ENCODE measurements at regions not wholly inside any gene's neighbourhood (a gene's known extent, or its start where the extent isn't known, plus 50 kb on each side); places are given as distances from the start of the nearest gene placed in this dataset.

- intact Hi-C loops (cut with micrococcal nuclease; ENCODE audit: unreplicated experiment): no loop called here
- BruUV-seq (replicated peaks): no TSS peak
These were observed 315.7 kb upstream of the GADL1 start for GRCh38 chr3:31210068-31210645.

More at GRCh38 chr3:31210068-31210645, 315.7 kb upstream of the GADL1 start:
- FAIRE-seq (no peak), DNase-seq (ENCODE audit: low spot score) (no peak), ATAC-seq (peak; percentile 70)
- in situ Hi-C loops (cut with HindIII; ENCODE audit: extremely low pct_ligation_motif_present, low pct_unique_long_range_greater_than_20kb): no loop called here
- ChIA-PET POLR2A (no interaction called here), CTCF (ENCODE audit: low intra/inter-chr PET ratio, low total read pairs) (no interaction called here)
- no peak overlapping the region for H2AFZ ChIP-seq (ENCODE audit: low read length)
- 81% methylated on average over 5 of the region's 5 CpGs for WGBS (ENCODE audit: low lambda C conversion rate)
- H4K20me1 ChIP-seq (ENCODE audit: insufficient read depth, low read length): no peaks in the 10 kb centered on the region
- H3K9ac ChIP-seq (ENCODE audit: insufficient read depth, low read depth, low read length): no peak overlapping the region
- H3K27me3 ChIP-seq (ENCODE audit: control insufficient read depth in 1 of 2, insufficient read depth in 2 of 2, low read length in 2 of 2): no peaks in the 10 kb centered on the region
- TF ChIP-seq STAG1 (CRISPR knock-in tag; IDR thresholded peaks at IDR 0.05): peak; percentile 72
- TF ChIP-seq, protein P1, sequence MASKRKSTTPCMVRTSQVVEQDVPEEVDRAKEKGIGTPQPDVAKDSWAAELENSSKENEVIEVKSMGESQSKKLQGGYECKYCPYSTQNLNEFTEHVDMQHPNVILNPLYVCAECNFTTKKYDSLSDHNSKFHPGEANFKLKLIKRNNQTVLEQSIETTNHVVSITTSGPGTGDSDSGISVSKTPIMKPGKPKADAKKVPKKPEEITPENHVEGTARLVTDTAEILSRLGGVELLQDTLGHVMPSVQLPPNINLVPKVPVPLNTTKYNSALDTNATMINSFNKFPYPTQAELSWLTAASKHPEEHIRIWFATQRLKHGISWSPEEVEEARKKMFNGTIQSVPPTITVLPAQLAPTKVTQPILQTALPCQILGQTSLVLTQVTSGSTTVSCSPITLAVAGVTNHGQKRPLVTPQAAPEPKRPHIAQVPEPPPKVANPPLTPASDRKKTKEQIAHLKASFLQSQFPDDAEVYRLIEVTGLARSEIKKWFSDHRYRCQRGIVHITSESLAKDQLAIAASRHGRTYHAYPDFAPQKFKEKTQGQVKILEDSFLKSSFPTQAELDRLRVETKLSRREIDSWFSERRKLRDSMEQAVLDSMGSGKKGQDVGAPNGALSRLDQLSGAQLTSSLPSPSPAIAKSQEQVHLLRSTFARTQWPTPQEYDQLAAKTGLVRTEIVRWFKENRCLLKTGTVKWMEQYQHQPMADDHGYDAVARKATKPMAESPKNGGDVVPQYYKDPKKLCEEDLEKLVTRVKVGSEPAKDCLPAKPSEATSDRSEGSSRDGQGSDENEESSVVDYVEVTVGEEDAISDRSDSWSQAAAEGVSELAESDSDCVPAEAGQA (IDR thresholded peaks at IDR 0.05; ENCODE audit: low read depth): no peak
- TF ChIP-seq, protein P1 (CRISPR knock-in tag; IDR thresholded peaks at IDR 0.05; ENCODE audit: borderline replicate concordance): no peak
- TF ChIP-seq POLR2AphosphoS2 (IDR thresholded peaks at IDR 0.05; ENCODE audit: low read depth, low read length): no peak
- peak; percentile 75 for TF ChIP-seq SMC3 (IDR thresholded peaks at IDR 0.05; ENCODE audit: low read length)
- TF ChIP-seq, protein P2, sequence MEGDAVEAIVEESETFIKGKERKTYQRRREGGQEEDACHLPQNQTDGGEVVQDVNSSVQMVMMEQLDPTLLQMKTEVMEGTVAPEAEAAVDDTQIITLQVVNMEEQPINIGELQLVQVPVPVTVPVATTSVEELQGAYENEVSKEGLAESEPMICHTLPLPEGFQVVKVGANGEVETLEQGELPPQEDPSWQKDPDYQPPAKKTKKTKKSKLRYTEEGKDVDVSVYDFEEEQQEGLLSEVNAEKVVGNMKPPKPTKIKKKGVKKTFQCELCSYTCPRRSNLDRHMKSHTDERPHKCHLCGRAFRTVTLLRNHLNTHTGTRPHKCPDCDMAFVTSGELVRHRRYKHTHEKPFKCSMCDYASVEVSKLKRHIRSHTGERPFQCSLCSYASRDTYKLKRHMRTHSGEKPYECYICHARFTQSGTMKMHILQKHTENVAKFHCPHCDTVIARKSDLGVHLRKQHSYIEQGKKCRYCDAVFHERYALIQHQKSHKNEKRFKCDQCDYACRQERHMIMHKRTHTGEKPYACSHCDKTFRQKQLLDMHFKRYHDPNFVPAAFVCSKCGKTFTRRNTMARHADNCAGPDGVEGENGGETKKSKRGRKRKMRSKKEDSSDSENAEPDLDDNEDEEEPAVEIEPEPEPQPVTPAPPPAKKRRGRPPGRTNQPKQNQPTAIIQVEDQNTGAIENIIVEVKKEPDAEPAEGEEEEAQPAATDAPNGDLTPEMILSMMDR (CRISPR knock-in tag; IDR thresholded peaks at IDR 0.05): peak; percentile 54
- TF ChIP-seq RFX5 (IDR thresholded peaks at IDR 0.05; ENCODE audit: low read depth, low read length): no peak
- TF ChIP-seq ARID2 (CRISPR knock-in tag; IDR thresholded peaks at IDR 0.05; ENCODE audit: borderline replicate concordance): no peak
- TF ChIP-seq ONECUT2 (CRISPR knock-in tag; IDR thresholded peaks at IDR 0.05): no peak
- no peak for TF ChIP-seq GABPB1 (CRISPR knock-in tag; IDR thresholded peaks at IDR 0.05)
- no peak for TF ChIP-seq MLLT10 (CRISPR knock-in tag; IDR thresholded peaks at IDR 0.05)
- H3K27ac ChIP-seq (ENCODE audit: extremely low read length, insufficient read depth, low read length): no peak overlapping the region
- no peaks in the 10 kb centered on the region for H3K36me3 ChIP-seq (replicated peaks in 1 of 2; ENCODE audit: control insufficient read depth in 1 of 2, insufficient read depth in 2 of 2, low read length in 2 of 2)
- H3K9me3 ChIP-seq (ENCODE audit: low read length): no peaks in the 10 kb centered on the region
- no peak overlapping the region for H3K4me3 ChIP-seq (replicated peaks in 1 of 3; ENCODE audit: insufficient read depth in 1 of 3, low read depth in 2 of 3, low read length in 3 of 3)
- H3K4me2 ChIP-seq (ENCODE audit: low read depth, low read length): no peak overlapping the region
- H3K79me2 ChIP-seq (ENCODE audit: insufficient read depth, low read length): no peaks in the 10 kb centered on the region
- no peaks in the 10 kb centered on the region; the same call in 1 of the 2 replicates for H3K4me1 ChIP-seq (ENCODE audit: insufficient read depth, low read length)

Data from HepG2 (cell line).